SHP77 treated with DMSO at 0.1 percent for 48 hours (cell line): ENCODE measurements at regions not wholly inside any gene's neighbourhood (a gene's known extent, or its start where the extent isn't known, plus 50 kb on each side); places are given as distances from the start of the nearest gene placed in this dataset.
"Not testable (repeated sequence)": the region's sequence is repeated elsewhere in the genome, so short reads cannot be mapped to it uniquely, and the experiment has no call there.

Experiments used
- DNase-seq: peaks from one replicate; lab custom pipeline; 2025; lab: John Stamatoyannopoulos, UW

DNA sequence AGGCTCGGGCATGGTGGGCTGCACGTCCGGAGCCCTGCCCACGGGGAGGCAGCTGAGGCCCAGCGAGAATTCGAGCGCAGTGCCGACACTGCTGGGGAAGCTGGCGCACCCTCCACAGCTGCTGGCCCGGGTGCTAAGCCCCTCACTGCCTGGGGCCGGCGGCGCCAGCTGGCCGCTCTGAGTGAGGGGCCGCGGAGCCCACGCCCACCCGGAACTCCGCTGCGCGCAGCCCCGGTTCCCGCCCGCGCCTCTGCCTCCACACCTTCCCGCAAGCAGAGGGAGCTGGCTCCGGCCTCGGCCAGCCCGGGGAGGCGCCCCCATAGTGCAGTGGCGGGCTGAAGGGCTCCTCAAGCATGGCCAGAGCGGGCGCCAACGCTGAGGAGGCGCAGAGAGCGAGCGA, 2080.4 kb downstream of the PCDH9 start:
- no peak for DNase-seq

DNA sequence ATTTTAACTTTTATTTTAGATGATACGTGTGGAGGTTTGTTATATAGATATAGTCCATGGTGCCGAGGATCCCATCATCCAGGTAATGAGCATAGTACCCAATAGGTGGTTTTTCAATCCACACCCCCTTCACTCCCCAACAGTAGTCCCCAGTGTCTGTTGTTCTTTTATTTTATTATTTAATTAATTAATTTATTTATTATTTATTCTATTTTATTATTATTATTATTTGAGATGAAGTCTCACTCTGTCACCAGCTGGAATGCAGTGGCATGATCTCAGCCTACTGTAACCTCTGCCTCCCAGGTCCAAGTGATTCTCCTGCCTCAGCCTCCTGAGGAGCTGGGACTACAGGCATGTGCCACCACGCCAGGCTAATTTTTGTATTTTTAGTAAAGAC, 2086.2 kb downstream of the PCDH9 start:
- DNase-seq, result no peak

DNA sequence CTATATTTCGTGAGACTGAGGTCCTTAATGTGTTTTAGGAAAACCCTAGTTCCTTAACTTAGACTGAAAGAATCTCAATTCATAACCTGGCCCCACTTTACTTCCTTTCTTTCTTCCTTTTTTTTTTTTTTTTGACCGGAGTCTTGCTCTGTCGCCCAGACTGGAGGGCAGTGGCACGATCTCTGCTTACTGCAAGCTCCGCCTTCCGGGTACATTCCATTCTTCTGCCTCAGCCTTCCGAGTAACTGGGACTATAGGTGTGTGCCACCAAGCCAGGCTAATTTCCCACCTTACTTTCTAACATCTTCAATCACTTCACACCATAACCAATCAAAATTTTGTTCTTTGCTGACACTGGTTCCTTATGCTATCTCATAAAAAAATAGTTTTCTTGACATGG, 2097.0 kb downstream of the PCDH9 start:
- DNase-seq, result no peak

DNA sequence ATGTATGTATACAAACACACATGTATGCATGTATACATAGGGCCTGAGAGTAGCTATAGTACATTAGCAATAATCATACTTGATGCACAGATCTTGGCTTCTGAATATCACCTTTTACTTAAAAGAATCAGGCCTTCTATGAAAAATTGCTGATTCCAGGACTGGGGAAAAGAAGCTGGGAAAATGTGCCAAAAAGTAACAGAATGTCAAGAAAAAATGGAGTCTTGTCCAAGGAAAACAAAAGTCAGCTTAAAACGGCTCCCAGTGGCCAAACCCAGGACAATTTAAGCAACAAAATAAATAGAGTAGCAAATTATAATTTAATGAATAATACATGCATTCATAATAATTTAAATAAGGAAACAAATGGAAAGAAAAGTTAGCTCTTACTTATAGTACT, 2104.9 kb downstream of the PCDH9 start:
- no peak for DNase-seq

DNA sequence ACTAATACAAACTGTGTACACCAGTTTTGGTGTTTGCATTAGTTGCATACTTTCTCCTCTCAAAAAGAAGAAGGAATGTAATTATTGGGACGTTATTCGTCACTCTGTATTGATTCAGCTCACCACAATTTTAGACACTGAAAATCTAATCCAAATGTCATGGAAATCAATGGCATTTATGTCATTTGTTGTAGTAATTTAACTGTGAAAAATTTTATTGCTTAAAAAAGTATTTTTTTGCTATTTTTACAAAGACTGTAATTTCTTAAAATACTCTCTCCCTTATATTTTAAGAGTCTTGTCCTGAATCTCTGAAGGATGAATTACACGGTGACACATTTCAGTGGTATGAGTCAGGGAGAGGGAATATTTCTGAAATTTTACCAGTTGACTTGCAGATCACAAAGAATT, 2117.6 kb downstream of the PCDH9 start:
- no peak for DNase-seq

DNA sequence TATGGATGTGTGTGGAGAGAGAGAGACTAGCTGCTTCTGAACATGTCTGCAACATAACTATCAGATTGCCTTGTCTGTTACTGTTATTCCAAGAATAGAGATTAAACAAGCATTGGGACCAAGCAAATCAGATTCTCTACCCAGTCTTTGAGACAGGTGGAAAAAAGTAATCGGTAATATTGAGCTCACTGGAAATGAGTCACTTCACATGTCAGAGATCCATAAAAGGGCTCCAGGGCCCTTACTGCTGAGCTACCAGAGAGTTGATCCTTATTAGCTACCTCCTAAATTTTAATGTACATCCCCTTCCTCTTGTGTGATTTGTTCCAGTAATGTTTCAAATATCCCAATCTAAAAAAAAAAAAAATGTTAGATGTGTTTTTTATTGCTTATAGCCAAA, 2118.0 kb downstream of the PCDH9 start:
- DNase-seq, result no peak

DNA sequence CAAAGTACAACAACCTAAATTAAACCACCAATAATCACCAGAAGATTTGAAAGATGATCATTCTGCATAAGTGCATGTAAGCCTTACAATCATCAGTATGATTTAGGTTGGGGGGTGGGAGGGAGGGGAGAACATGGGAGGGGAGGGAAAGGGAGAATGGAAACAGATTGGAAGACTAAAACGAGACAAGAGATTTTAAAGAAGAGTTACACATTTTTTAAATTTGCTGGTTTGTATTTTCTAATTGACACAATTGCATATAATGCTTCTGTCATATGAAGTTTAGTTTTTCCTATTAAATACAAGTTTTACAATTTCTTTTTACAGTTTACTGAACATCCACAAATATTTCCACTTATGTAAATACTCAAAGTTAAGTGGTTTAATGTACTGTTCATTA, 2118.9 kb downstream of the PCDH9 start:
- DNase-seq, result no peak

DNA sequence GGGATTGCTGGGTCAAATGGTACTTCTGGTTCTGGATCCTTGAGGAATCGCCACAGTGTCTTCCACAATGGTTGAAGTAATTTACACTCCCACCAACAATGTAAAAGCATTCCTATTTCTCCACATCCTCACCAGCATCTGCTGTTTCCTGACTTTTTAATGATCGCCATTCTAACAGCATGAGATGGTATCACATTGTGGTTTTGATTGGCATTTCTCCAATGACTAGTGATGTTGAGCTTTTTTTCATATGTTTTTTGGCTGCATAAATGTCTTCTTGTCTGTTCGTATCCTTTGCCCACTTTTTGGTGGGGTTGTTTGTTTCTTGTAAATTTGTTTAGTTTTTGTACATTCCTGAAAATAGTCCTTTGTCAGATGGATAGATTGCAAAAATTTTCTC, 2125.7 kb downstream of the PCDH9 start:
- not testable (repeated sequence) for DNase-seq

DNA sequence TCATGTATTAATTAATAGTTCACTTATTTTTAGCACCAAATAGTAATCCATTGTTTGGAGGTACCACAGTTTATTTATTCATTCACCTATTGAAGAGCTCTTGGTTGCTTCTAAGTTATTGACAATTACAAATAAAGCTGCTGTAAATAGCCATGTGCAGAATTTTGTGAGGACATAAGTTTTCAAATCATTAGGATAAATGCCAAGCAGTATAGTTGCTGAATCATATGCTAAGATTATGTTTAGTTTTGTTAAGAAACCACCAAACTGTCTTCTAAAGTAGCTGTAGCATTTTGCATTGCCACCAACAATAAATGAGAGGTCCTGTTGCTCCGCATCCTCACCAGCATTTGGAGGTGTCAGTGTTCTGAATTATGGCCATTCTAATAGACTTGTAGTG, 2126.8 kb downstream of the PCDH9 start:
- DNase-seq, result no peak

DNA sequence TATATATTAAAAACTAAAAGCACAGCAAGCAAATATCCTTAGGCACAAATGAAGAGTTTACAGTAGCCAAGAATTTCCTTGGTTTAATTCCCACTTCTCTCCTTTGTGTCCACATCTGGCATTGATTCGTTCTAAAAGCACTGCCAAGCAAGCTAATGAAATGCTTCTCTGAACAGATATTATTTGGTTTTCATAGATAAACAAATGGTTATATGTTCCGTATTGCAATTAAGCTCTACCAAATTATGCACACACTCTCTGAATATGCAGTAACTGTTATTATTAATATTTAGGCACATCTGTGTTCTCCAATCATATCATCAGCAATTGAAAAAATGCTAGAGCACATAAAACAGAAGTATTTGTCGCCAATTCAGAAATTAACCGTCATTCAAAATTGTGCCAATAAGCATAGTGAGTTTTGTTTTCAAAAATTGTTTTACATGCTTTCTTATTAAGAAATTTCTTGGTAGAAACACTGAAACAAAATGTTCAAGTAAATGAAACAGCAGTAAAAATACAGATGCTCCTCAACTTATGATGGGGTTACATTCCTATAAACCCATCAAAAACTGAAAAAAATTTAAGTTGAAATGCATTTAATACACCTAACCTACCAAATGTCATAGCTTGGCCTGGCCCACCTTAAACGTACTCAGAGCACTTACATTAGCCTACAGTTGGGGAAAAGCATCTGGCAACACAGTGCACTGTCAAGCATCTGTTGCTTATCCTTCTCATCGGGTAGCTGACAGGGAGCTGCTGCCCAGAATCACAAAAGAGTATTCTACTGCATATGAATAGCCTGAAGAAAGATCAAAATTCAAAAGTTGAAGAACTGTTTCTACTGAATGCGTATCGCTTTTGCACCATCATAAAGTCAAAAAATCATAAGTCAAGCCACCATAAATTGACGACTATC, 2134.7 kb downstream of the PCDH9 start:
- DNase-seq, result no peak

DNA sequence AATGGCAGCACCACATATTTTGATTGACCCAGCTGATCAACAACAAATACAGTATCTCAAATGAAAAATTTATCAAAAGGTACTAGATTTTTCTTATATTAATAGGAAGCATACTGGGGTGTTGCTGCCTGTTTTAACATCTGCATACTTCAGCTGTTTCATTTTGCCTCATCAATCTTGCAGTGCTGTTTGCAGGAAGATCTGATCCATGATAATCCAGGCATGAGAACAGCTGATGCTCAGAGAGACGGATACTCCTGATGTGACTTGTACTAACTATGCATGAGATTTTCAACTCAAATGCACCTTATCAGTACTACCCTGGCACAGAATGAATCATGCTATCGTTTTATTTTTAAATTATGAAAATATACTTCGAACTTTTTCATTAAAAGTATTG, 2136.8 kb downstream of the PCDH9 start:
- no peak for DNase-seq

DNA sequence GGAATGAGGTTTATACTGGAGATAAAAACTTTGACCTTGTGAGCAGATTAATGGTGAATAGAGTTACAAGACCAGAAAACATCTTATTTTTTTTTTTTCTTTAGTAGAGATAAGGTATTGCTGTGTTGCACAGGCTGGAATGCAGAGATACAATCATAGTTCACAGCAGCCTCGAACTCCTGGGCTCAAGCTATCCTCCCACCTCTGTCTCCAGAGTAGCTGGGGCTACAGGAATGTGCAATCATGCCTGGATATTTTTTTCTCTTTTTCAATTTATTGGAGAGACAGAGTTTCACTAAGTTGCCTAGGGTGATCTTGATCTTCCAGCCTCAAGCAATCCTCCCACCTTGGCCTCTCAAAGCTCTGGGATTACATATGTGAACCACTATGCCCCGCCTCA, 2139.1 kb downstream of the PCDH9 start:
- no peak for DNase-seq

DNA sequence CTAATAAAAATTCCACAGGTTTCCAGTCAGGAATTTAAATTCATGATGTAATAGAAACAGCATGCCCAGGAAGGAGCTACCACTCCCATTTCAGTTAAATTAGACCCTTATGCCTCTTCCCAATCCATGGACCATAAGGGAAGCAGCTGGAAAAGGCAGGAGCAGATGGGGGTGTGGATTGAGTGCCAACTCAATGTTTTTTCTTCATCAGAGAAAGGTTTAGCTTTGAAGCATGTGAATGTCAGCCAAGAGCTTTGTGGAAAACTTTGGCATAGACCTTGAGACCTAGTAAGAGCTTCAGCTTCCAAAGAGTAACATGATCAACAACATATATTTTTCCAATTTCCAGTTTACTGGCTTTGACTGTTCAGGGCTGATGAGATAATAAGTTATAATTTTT, 2139.9 kb downstream of the PCDH9 start:
- no peak for DNase-seq

DNA sequence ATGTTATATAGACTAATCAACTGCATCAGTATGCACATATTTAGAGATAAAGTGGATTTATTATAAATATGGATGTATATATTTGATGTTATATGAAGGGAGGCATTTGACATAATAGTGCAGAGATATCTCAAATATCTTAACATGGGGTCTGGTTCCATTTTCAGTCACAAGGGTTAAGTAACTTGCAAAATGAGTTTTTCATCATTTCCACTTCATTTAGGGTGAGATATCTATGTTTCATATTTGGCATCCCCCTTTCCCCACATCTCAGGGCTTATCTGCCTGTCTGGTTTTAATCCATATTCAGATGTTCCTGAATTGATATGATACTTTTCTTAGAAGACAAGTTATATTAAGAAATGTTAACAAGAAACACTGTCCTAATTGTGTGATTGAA, 2141.2 kb downstream of the PCDH9 start:
- no peak for DNase-seq

DNA sequence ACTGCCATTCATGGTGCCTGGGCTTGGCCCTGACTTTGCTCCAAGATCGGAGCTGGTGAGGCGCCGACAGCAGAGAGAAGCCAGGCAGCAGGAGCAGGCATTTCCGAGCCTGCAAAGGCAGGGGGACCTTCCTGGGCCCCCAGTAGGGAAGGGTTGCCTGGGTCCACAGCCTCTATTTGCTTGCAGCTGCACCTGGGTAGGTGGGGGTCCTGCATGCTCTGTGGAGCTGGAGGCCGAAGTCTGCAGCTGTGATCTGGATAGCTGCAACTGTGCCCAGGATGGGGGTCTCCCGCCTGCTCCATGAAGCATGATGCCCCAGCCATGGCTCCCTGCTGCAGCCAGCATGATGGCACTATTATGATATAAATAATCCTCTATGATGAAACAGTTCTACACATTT, 2144.2 kb downstream of the PCDH9 start:
- no peak for DNase-seq

DNA sequence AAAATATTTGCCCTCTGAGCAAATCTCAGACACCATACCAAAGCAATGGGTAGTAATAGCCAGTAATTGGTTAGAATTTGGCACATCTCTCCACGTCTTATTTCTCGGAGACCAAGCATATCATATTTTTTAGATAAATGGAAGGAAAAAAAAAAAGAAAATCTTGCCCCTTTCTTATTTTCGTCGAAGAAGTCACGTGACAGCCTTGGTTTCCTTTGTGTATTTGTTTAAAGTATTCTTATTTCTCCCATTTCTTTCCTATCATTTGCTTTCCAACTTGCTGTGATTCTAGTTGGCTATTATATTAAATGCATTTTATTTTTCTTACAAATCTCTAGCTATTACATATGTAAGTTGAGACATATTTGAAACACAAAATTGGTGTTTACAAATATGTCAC, 2155.9 kb downstream of the PCDH9 start:
- no peak for DNase-seq

DNA sequence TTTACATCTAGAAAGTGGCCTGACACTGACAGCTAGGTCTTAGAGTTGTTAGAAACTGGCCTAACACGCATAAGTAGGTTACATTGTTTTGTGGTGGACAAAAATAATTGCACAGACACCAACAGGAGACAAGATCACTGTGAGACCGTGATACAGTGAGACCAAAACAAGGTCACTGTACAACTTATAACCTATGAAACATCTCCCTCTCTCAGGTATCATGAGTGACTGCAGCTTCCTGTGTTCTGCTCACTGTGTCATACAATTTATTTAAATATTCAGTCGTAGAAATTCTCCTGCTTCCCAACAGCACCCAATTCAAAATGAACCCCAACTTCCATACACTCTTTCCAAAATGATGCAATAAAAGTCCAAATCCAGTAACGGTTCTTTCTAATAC, 2165.2 kb downstream of the PCDH9 start:
- DNase-seq, result no peak

DNA sequence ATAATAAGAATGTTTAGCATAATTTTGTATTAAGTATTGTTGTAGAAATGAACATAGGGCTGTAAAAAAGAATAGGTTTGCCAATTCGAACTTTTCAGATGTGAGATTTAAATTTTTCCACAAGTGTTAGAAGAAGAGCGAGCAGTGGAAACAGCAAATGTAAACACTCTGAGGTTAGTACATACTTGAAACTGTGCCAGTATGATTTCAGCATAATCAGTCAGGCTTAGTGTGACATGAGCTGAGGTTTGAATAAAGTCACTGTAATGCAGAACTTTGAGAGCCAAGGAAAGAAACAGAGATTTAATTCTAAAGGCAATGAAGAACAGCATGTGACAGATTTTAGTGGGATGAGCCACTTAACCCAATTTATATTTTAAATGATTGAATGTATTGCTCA, 2166.4 kb downstream of the PCDH9 start:
- no peak for DNase-seq

DNA sequence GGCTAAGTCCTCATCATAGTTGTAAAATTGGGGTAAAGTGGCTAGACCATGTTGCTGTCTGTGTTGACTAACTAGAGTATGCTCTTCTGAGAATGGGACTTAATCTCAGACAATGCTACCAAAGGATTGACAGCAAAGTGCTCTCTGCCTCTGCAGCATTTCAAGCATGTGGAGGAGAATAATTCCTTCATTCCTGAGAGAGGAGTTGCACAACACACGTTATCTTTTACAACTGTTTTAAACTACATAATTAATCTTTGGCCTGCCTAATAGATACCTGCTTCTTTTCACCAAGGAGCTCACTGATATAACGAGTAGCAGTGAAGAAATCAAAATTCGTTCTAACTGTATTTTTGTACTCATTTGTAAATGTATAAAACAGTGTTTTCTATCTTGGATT, 2172.2 kb downstream of the PCDH9 start:
- no peak for DNase-seq

DNA sequence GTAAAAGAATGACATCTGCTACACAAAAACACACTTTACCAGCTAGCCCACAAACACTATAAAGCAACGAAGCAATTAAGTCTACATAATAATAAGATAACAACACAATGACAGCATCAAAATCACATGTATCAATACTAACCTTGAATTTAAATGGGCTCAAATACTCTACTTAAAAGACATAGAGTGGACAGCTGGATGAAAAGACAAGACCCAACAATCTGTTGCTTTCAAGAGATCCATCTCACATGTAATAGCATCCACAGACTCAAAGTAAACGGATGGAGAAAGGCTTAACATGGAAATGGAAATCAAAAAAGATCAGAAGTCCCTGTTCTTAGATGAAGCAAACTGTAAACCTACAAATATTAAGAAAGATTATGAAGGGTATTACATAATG, 2175.9 kb downstream of the PCDH9 start:
- no peak for DNase-seq

DNA sequence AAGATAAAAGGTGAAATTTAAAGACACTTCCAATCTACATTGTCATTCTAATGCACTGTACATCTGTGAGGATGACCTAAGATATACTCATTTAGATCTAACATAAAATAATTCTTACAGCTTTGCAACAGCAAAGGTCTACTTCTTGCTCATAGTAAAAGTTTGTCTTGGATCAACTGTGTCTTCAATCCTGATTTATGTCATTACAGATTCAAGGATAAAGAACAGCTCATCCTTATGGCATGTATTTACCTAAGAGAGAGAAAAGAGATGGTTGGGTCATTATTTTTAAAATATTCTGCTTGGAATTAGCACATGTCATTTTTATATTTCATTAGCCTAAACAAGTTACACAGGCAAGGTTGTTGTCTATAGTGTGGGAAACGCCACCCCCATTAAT, 2193.1 kb downstream of the PCDH9 start:
- DNase-seq, result no peak

DNA sequence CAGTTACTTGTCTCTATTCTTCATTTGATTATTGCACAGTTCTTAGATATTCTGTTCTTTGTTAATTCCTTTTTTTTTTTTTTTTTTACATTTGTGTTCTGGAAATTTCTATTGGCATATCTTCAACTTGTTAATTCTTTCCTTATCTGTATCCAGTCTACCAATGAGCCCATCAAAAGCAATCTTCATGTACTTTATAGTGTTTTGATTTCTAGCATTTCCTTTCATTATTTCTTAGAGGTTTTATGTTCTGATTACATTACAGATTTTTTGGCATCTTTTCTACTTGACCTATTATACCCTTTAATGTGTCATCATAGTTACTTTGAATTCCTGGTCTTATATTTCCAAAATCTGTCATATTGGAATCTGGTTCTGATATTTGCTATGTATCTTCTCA, 2194.8 kb downstream of the PCDH9 start:
- DNase-seq, result no peak

DNA sequence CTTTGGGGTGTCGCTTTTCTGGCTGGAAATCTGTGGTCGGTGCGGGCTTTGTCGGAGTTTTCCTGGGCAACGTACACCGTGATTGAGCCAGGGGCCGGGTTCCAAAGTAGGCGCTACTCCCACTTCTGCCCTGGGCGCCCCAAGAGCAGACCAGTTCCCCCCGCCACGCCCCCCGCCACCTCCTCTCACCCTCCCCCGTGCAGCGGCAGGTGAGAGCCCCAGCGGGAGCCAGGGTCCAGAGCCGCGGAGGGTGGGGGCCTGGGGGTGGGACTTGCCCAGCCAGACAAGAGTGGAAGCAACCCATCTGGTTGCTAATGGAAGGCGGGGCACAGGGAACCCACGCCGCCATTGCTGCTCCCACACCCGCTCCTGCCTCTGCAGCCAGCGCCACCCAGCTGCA, 2195.9 kb downstream of the PCDH9 start:
- DNase-seq, result no peak

DNA sequence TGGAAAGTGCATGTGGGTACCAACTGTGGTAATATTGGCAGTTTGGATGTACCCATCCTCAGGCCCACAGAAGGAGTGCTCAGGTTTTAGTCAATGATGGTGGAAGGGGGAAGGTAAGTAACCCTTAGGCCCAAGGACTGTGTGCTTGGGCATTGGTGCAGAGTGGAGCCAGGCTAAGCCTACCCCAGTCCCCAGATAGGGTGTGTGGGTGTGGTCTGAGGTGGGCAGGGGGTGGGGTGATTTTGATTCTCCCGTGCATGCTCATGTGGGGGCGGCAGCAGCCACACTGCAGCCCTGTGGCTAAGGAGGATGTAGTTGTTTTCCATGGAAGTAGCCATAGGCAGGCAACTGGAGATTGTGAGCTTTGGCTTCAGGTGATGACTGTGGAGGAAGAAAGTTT, 2197.3 kb downstream of the PCDH9 start:
- DNase-seq, result no peak
